Astrocyte (in vitro differentiated cells and primary cell): ENCODE measurements at regions not wholly inside any gene's neighbourhood (a gene's known extent, or its start where the extent isn't known, plus 50 kb on each side); places are given as distances from the start of the nearest gene placed in this dataset.

Source experiments
- DNase-seq: peaks from one replicate; pipeline ENCODE4 v3.0.0-alpha.2; 2010; ENCODE audit warnings: low read depth
- FAIRE-seq: peaks from 2 replicates; lab custom pipeline; 2011; peaks lifted over from hg19 to GRCh38; lab: Jason Lieb, UNC
- H2AFZ ChIP-seq: 2 replicates; pipeline ENCODE4 v1.6.0; 2012; ENCODE audit warnings: low read depth, low read length, inconsistent platforms
- H3K27ac ChIP-seq: 2 replicates; pipeline ENCODE4 v1.5.1; 2011; ENCODE audit warnings: low read depth, low read length, inconsistent platforms
- H3K27me3 ChIP-seq: 2 replicates; pipeline ENCODE4 v1.6.0; 2011; ENCODE audit warnings: low read length, inconsistent platforms; ENCODE audit not compliant: insufficient read depth
- H3K36me3 ChIP-seq: 2 replicates; pipeline ENCODE4 v1.5.1; 2011; ENCODE audit warnings: low read length, inconsistent platforms; ENCODE audit not compliant: insufficient read depth
- H3K4me1 ChIP-seq: 2 replicates; pipeline ENCODE4 v1.5.1; 2011; ENCODE audit warnings: low read length, inconsistent platforms; ENCODE audit not compliant: insufficient read depth
- H3K4me2 ChIP-seq: 2 replicates; pipeline ENCODE4 v1.6.0; 2012; ENCODE audit warnings: low read length, inconsistent platforms
- H3K4me3 ChIP-seq: 2 replicates; pipeline ENCODE4 v1.5.1; 2011; ENCODE audit warnings: low read depth, mild to moderate bottlenecking, low read length, inconsistent platforms; ENCODE audit not compliant: insufficient read depth
- H3K79me2 ChIP-seq: 2 replicates; pipeline ENCODE4 v1.6.0; 2012; ENCODE audit warnings: mild to moderate bottlenecking, low read length, inconsistent platforms; ENCODE audit not compliant: insufficient read depth
- H3K9ac ChIP-seq: 2 replicates; pipeline ENCODE4 v1.6.0; 2012; ENCODE audit warnings: mild to moderate bottlenecking, low read length, inconsistent platforms
- H3K9me3 ChIP-seq: 2 replicates; pipeline ENCODE4 v1.5.1; 2012; ENCODE audit warnings: low read depth, mild to moderate bottlenecking, low read length, inconsistent platforms; ENCODE audit not compliant: insufficient read depth
- H4K20me1 ChIP-seq: 2 replicates; pipeline ENCODE4 v1.6.0; 2012; ENCODE audit warnings: low read length, inconsistent platforms; ENCODE audit not compliant: insufficient read depth
- H3K27ac Mint-ChIP-seq: one replicate; pipeline ENCODE4 v1.8.0; 2021; ENCODE audit warnings: mild to moderate bottlenecking, mixed read lengths; ENCODE audit not compliant: unreplicated experiment
- H3K27me3 Mint-ChIP-seq: one replicate; pipeline ENCODE4 v1.8.0; 2021; ENCODE audit warnings: low read depth, mixed read lengths; ENCODE audit not compliant: unreplicated experiment
- H3K36me3 Mint-ChIP-seq: one replicate; pipeline ENCODE4 v1.8.0; 2021; ENCODE audit warnings: low read depth, mixed read lengths; ENCODE audit not compliant: unreplicated experiment
- H3K4me1 Mint-ChIP-seq: one replicate; pipeline ENCODE4 v1.8.0; 2021; ENCODE audit warnings: low read depth, mixed read lengths; ENCODE audit not compliant: unreplicated experiment
- H3K4me3 Mint-ChIP-seq: one replicate; pipeline ENCODE4 v1.8.0; 2021; ENCODE audit warnings: mild to moderate bottlenecking, moderate library complexity, mixed read lengths; ENCODE audit not compliant: unreplicated experiment
- H3K9me3 Mint-ChIP-seq: one replicate; pipeline ENCODE4 v1.8.0; 2021; ENCODE audit warnings: mild to moderate bottlenecking, mixed read lengths; ENCODE audit not compliant: unreplicated experiment
- EZH2 ChIP-seq: IDR thresholded peaks from 2 replicates; pipeline ENCODE4 v1.6.1; 2012; ENCODE audit warnings: mild to moderate bottlenecking, low read length, inconsistent platforms; ENCODE audit not compliant: insufficient read depth
- TF ChIP-seq, protein P1 (sequence below): IDR thresholded peaks from 2 replicates; pipeline ENCODE4 v1.5.1; 2011; ENCODE audit warnings: low read depth, mild to moderate bottlenecking, inconsistent platforms, low read length, moderate library complexity; ENCODE audit not compliant: insufficient read depth

DNA sequence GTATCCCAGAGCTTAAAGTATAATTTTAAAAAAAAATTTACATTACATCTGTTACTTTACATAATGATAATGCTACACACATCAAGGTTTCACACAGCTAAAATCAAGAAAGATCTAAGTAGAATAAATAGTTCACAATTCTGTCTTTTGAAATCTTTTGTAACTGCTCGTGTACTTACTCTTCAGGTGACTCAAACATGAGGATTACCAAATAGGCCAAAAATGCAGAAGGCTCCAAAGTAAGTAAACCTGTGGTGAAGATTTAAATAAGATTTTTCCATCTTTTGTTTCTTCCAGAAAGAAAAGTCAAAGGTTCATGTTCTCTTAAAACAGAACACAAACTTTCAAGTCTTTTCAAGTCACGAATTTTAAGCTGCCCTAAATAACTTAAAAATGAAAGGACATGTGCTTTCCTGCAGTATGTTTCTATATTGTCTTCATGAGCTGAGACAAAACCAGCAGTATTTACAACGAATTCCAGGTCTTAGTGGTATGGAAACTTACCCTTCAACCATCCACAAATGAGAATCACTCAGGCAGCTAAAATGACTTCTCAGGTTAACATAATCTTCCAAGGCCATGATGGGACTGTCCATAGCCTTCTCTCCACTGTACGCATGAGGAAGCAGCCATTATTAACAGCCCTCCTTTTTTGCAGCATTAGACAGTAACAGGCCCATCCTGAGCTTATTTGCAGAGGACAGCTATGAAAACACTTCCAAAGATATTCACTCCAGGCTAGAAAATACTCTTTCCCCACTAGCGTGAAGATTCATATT is 172.8 kb upstream of the EDNRA start:
- Histone ChIP-seq H3K9ac (no peak overlapping the region), H3K79me2 (no peaks in the 10 kb centered on the region), H4K20me1 (no peaks in the 10 kb centered on the region), H3K4me3 (no peak overlapping the region), H3K9me3 (no peaks in the 10 kb centered on the region), H3K4me1 (no peaks in the 10 kb centered on the region), H3K4me2 (no peak overlapping the region), H3K27me3 (no peaks in the 10 kb centered on the region), H2AFZ (no peak overlapping the region), H3K36me3 (no peaks in the 10 kb centered on the region), H3K27ac (no peak overlapping the region)
- TF ChIP-seq, protein P1, sequence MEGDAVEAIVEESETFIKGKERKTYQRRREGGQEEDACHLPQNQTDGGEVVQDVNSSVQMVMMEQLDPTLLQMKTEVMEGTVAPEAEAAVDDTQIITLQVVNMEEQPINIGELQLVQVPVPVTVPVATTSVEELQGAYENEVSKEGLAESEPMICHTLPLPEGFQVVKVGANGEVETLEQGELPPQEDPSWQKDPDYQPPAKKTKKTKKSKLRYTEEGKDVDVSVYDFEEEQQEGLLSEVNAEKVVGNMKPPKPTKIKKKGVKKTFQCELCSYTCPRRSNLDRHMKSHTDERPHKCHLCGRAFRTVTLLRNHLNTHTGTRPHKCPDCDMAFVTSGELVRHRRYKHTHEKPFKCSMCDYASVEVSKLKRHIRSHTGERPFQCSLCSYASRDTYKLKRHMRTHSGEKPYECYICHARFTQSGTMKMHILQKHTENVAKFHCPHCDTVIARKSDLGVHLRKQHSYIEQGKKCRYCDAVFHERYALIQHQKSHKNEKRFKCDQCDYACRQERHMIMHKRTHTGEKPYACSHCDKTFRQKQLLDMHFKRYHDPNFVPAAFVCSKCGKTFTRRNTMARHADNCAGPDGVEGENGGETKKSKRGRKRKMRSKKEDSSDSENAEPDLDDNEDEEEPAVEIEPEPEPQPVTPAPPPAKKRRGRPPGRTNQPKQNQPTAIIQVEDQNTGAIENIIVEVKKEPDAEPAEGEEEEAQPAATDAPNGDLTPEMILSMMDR = no peak
- Mint-ChIP-seq H3K27me3 (no peaks in the 10 kb centered on the region), H3K36me3 (no peaks in the 10 kb centered on the region), H3K4me3 (no peak overlapping the region), H3K9me3 (peaks cover 8% of the 10 kb centered on the region), H3K4me1 (peaks cover 7% of the 10 kb centered on the region), H3K27ac (no peak overlapping the region)
- no peak for DNase-seq
- FAIRE-seq = no peak

DNA sequence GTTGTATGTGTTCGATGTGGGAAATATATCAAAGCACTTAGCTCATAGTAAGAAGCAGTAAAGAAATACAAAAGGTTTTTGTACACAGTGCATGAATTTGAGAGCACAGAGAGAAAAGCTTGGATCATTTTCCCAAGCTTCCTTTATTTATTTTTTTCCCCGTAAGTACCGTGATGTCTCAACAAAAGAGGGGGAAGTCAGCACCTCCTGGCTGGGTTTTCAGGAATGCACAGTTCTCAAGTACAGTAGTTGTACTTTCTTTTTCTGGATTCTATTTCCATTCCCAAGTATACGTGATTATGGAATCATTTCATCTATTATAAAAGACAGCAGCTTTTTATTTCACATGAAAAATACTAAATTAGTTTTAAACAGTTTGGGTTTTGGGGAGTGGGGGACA is 171.5 kb upstream of the EDNRA start:
- Mint-ChIP-seq H3K36me3 (no peaks in the 10 kb centered on the region), H3K27ac (no peak overlapping the region), H3K9me3 (peaks cover 8% of the 10 kb centered on the region), H3K27me3 (no peaks in the 10 kb centered on the region), H3K4me1 (peaks cover 8% of the 10 kb centered on the region), H3K4me3 (no peak overlapping the region)
- no peak overlapping the region for H3K4me3 ChIP-seq
- no peak overlapping the region for H3K4me2 ChIP-seq
- TF ChIP-seq, protein P1 = no peak
- no peak for TF ChIP-seq EZH2
- H3K4me1 ChIP-seq = no peaks in the 10 kb centered on the region
- no peaks in the 10 kb centered on the region for H3K79me2 ChIP-seq
- no peak overlapping the region for H3K27ac ChIP-seq
- FAIRE-seq (no peak), DNase-seq (no peak)
- no peak overlapping the region for H3K9ac ChIP-seq
- H3K27me3 ChIP-seq = no peaks in the 10 kb centered on the region
- H2AFZ ChIP-seq = no peak overlapping the region
- H3K36me3 ChIP-seq = no peaks in the 10 kb centered on the region
- H3K9me3 ChIP-seq = no peaks in the 10 kb centered on the region
- H4K20me1 ChIP-seq = no peaks in the 10 kb centered on the region

DNA sequence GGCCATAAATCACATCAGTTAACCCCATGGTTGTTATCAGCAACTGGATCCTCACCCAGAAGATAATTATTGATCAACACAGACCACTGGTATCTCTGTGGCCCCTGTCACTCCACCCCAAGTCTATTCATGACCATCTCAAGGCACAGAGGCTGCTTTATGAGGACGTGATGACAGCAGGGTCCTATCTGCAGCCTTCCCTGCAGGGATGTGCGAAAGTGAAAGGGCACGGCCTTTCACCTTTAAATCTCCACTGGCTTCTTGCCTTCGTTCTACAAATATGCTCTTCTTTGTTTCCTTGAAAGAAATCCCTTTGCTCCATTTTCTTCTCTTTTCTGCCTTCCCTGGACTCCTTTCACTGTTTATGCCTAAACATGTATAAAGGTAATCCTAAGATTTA is 170.6 kb upstream of the EDNRA start:
- Histone ChIP-seq H3K36me3 (no peaks in the 10 kb centered on the region), H2AFZ (no peak overlapping the region), H4K20me1 (no peaks in the 10 kb centered on the region), H3K27ac (no peak overlapping the region), H3K27me3 (no peaks in the 10 kb centered on the region), H3K79me2 (no peaks in the 10 kb centered on the region), H3K4me3 (no peak overlapping the region), H3K4me1 (no peaks in the 10 kb centered on the region), H3K9me3 (no peaks in the 10 kb centered on the region), H3K4me2 (no peak overlapping the region), H3K9ac (no peak overlapping the region)
- Mint-ChIP-seq H3K9me3 (peaks cover 8% of the 10 kb centered on the region), H3K4me1 (peaks cover 8% of the 10 kb centered on the region), H3K4me3 (no peak overlapping the region), H3K27me3 (no peaks in the 10 kb centered on the region), H3K27ac (no peak overlapping the region), H3K36me3 (no peaks in the 10 kb centered on the region)
- FAIRE-seq = no peak
- no peak for TF ChIP-seq EZH2
- TF ChIP-seq, protein P1 = no peak
- DNase-seq = no peak
